ENCODE measurements at regions not wholly inside any gene's neighbourhood (a gene's known extent, or its start where the extent isn't known, plus 50 kb on each side); places are given as distances from the start of the nearest gene placed in this dataset.

GRCh38 chr6:169328112-169328801 is 74.6 kb upstream of the THBS2 start:
- FAIRE-seq (no peak), DNase-seq (ENCODE audit: insufficient read length, low spot score) (no peak)
- TF ChIP-seq POU2F2 (IDR thresholded peaks at IDR 0.05; ENCODE audit: low read depth, low read length) = no peak
- TF ChIP-seq TAF1 (IDR thresholded peaks at IDR 0.05; ENCODE audit: low read depth, low read length) = no peak
- TF ChIP-seq PAX5 (IDR thresholded peaks at IDR 0.05; ENCODE audit: insufficient read depth, low read length, severe bottlenecking) = no peak
- TF ChIP-seq SPI1 (IDR thresholded peaks at IDR 0.05; ENCODE audit: low read depth, low read length) = no peak
- no peak for TF ChIP-seq POLR2A (IDR thresholded peaks at IDR 0.05; ENCODE audit: low read depth, low read length)
- no peak for TF ChIP-seq POLR2AphosphoS5 (IDR thresholded peaks at IDR 0.05; ENCODE audit: low read depth, low read length)

GRCh38 chr6:169326067-169326799 is 72.6 kb upstream of the THBS2 start:
- FAIRE-seq = no peak
- DNase-seq (ENCODE audit: insufficient read length, low spot score) = no peak
- no peak for TF ChIP-seq POLR2A (IDR thresholded peaks at IDR 0.05; ENCODE audit: low read depth, low read length)
- no peak for TF ChIP-seq SPI1 (IDR thresholded peaks at IDR 0.05; ENCODE audit: low read depth, low read length)
- no peak for TF ChIP-seq POU2F2 (IDR thresholded peaks at IDR 0.05; ENCODE audit: low read depth, low read length)
- TF ChIP-seq PAX5 (IDR thresholded peaks at IDR 0.05; ENCODE audit: insufficient read depth, low read length, severe bottlenecking) = no peak
- no peak for TF ChIP-seq POLR2AphosphoS5 (IDR thresholded peaks at IDR 0.05; ENCODE audit: low read depth, low read length)
- TF ChIP-seq TAF1 (IDR thresholded peaks at IDR 0.05; ENCODE audit: low read depth, low read length) = no peak

GRCh38 chr6:169324656-169325459 is 71.2 kb upstream of the THBS2 start:
- TF ChIP-seq POU2F2 (IDR thresholded peaks at IDR 0.05; ENCODE audit: low read depth, low read length) = no peak
- TF ChIP-seq PAX5 (IDR thresholded peaks at IDR 0.05; ENCODE audit: insufficient read depth, low read length, severe bottlenecking) = no peak
- DNase-seq (ENCODE audit: insufficient read length, low spot score) (no peak), FAIRE-seq (no peak)

- FAIRE-seq = no peak
- no peak for TF ChIP-seq SPI1 (IDR thresholded peaks at IDR 0.05; ENCODE audit: low read depth, low read length)
- no peak for TF ChIP-seq POLR2AphosphoS5 (IDR thresholded peaks at IDR 0.05; ENCODE audit: low read depth, low read length)
- no peak for TF ChIP-seq TAF1 (IDR thresholded peaks at IDR 0.05; ENCODE audit: low read depth, low read length)
- no peak for TF ChIP-seq PAX5 (IDR thresholded peaks at IDR 0.05; ENCODE audit: insufficient read depth, low read length, severe bottlenecking)
- no peak for TF ChIP-seq POU2F2 (IDR thresholded peaks at IDR 0.05; ENCODE audit: low read depth, low read length)
- no peak for TF ChIP-seq POLR2A (IDR thresholded peaks at IDR 0.05; ENCODE audit: low read depth, low read length)
- DNase-seq (ENCODE audit: insufficient read length, low spot score) = no peak
Measured at GRCh38 chr6:169324086-169324485, 70.4 kb upstream of the THBS2 start.

GRCh38 chr6:169323221-169323620 is 69.6 kb upstream of the THBS2 start:
- DNase-seq (ENCODE audit: insufficient read length, low spot score) (no peak), FAIRE-seq (no peak)
- no peak for TF ChIP-seq POLR2A (IDR thresholded peaks at IDR 0.05; ENCODE audit: low read depth, low read length)
- TF ChIP-seq PAX5 (IDR thresholded peaks at IDR 0.05; ENCODE audit: insufficient read depth, low read length, severe bottlenecking) = no peak
- TF ChIP-seq TAF1 (IDR thresholded peaks at IDR 0.05; ENCODE audit: low read depth, low read length) = no peak
- TF ChIP-seq POLR2AphosphoS5 (IDR thresholded peaks at IDR 0.05; ENCODE audit: low read depth, low read length) = no peak
- TF ChIP-seq SPI1 (IDR thresholded peaks at IDR 0.05; ENCODE audit: low read depth, low read length) = no peak
- no peak for TF ChIP-seq POU2F2 (IDR thresholded peaks at IDR 0.05; ENCODE audit: low read depth, low read length)

GRCh38 chr6:169321546-169321945 is 67.9 kb upstream of the THBS2 start:
- no peak for FAIRE-seq
- TF ChIP-seq POLR2AphosphoS5 (IDR thresholded peaks at IDR 0.05; ENCODE audit: low read depth, low read length) (no peak), TAF1 (IDR thresholded peaks at IDR 0.05; ENCODE audit: low read depth, low read length) (no peak), POU2F2 (IDR thresholded peaks at IDR 0.05; ENCODE audit: low read depth, low read length) (no peak), SPI1 (IDR thresholded peaks at IDR 0.05; ENCODE audit: low read depth, low read length) (no peak), POLR2A (IDR thresholded peaks at IDR 0.05; ENCODE audit: low read depth, low read length) (no peak), PAX5 (IDR thresholded peaks at IDR 0.05; ENCODE audit: insufficient read depth, low read length, severe bottlenecking) (no peak)
- no peak for DNase-seq (ENCODE audit: insufficient read length, low spot score)

GRCh38 chr6:169320013-169320412 is 66.4 kb upstream of the THBS2 start:
- FAIRE-seq = no peak
- no peak for DNase-seq (ENCODE audit: insufficient read length, low spot score)
- no peak for TF ChIP-seq SPI1 (IDR thresholded peaks at IDR 0.05; ENCODE audit: low read depth, low read length)
- no peak for TF ChIP-seq POLR2A (IDR thresholded peaks at IDR 0.05; ENCODE audit: low read depth, low read length)
- TF ChIP-seq PAX5 (IDR thresholded peaks at IDR 0.05; ENCODE audit: insufficient read depth, low read length, severe bottlenecking) = no peak
- no peak for TF ChIP-seq TAF1 (IDR thresholded peaks at IDR 0.05; ENCODE audit: low read depth, low read length)
- no peak for TF ChIP-seq POU2F2 (IDR thresholded peaks at IDR 0.05; ENCODE audit: low read depth, low read length)
- TF ChIP-seq POLR2AphosphoS5 (IDR thresholded peaks at IDR 0.05; ENCODE audit: low read depth, low read length) = no peak

- FAIRE-seq = no peak
Measured at GRCh38 chr6:169317441-169318202, 64.0 kb upstream of the THBS2 start.

More at GRCh38 chr6:169317441-169318202, 64.0 kb upstream of the THBS2 start:
- TF ChIP-seq POLR2A (IDR thresholded peaks at IDR 0.05; ENCODE audit: low read depth, low read length) (no peak), SPI1 (IDR thresholded peaks at IDR 0.05; ENCODE audit: low read depth, low read length) (no peak), POLR2AphosphoS5 (IDR thresholded peaks at IDR 0.05; ENCODE audit: low read depth, low read length) (no peak), TAF1 (IDR thresholded peaks at IDR 0.05; ENCODE audit: low read depth, low read length) (no peak)
- no peak for DNase-seq (ENCODE audit: insufficient read length, low spot score)
